IMR-90 (cell line): ENCODE measurements at regions not wholly inside any gene's neighbourhood (a gene's known extent, or its start where the extent isn't known, plus 50 kb on each side); places are given as distances from the start of the nearest gene placed in this dataset.

ENCODE experiments used
- ATAC-seq: fragments of 200-7000 bp; cut with Tn5 transposase; 2 replicates; pipeline ENCODE4 v1.9.1; 2020; ENCODE audit warnings: low read depth, mild to moderate bottlenecking, moderate library complexity
- BruUV-seq: library from RNA; stranded (reverse); fragments of 400-500 nt; replicated peaks from 2 replicates; lab custom pipeline; 2021; lab: Mats Ljungman, UMichigan
- CTCF ChIA-PET: fragments of 300-600 bp; formaldehyde crosslinking; extraction: SDS; loops from one replicate; lab custom pipeline; 2021; ENCODE audit warnings: antibody characterized with exemption; lab: Yijun Ruan, JAX
- POLR2A ChIA-PET: fragments of 300-600 bp; sonication (Branson Sonifier 250); formaldehyde crosslinking; loops from one replicate; lab custom pipeline; 2022; ENCODE audit warnings: antibody characterized with exemption; ENCODE audit not compliant: unreplicated experiment; lab: Charles Lee
- DNase-seq: peaks from one replicate; pipeline ENCODE4 v3.0.0; 2013
- H2AFZ ChIP-seq: replicated peaks from 2 replicates; pipeline ENCODE3; 2013; ENCODE audit warnings: low read length, mild to moderate bottlenecking; ENCODE audit not compliant: poor library complexity
- H2AK5ac ChIP-seq: 2 replicates; pipeline ENCODE4 v1.6.1; 2013; ENCODE audit warnings: low read depth, low read length, inconsistent platforms
- H2AK9ac ChIP-seq: replicated peaks from 2 replicates; pipeline ENCODE3; 2013; ENCODE audit warnings: mild to moderate bottlenecking, low read depth, low read length, moderate library complexity; ENCODE audit not compliant: poor library complexity
- H2BK120ac ChIP-seq: 2 replicates; pipeline ENCODE4 v1.6.1; 2013; ENCODE audit warnings: low read depth, low read length, inconsistent platforms
- H2BK15ac ChIP-seq: 3 replicates; pipeline ENCODE4 v1.6.1; 2013; ENCODE audit warnings: low read depth, low read length, inconsistent platforms
- H2BK20ac ChIP-seq: 2 replicates; pipeline ENCODE4 v1.6.1; 2013; ENCODE audit warnings: low read depth, mild to moderate bottlenecking, inconsistent platforms, low read length, moderate library complexity
- H2BK5ac ChIP-seq: 2 replicates; pipeline ENCODE4 v1.6.1; 2013; ENCODE audit warnings: mild to moderate bottlenecking, low read depth, low read length, inconsistent platforms; ENCODE audit not compliant: poor library complexity, severe bottlenecking
- H3K14ac ChIP-seq: replicated peaks from 2 replicates; pipeline ENCODE4 v1.6.1; 2013; ENCODE audit warnings: low read depth, low read length, inconsistent platforms
- H3K18ac ChIP-seq: 2 replicates; pipeline ENCODE4 v1.6.1; 2013; ENCODE audit warnings: low read depth, low read length, control low read depth
- H3K23ac ChIP-seq: 2 replicates; pipeline ENCODE4 v1.6.1; 2013; ENCODE audit warnings: low read depth, low read length, inconsistent platforms
- H3K27ac ChIP-seq: 2 replicates; pipeline ENCODE4 v1.5.1; 2013; ENCODE audit warnings: mild to moderate bottlenecking, control low read depth, low read length; ENCODE audit not compliant: insufficient read depth
- H3K27me3 ChIP-seq: 2 replicates; pipeline ENCODE4 v1.6.1; 2013; ENCODE audit warnings: low read length; ENCODE audit not compliant: control insufficient read depth, insufficient read depth
- H3K36me3 ChIP-seq: 2 replicates; pipeline ENCODE4 v1.6.1; 2013; ENCODE audit warnings: low read length, mixed read lengths; ENCODE audit not compliant: control insufficient read depth, insufficient read depth
- H3K4ac ChIP-seq: 2 replicates; pipeline ENCODE4 v1.6.1; 2013; ENCODE audit warnings: low read depth, low read length, inconsistent platforms
- H3K4me1 ChIP-seq: 2 replicates; pipeline ENCODE4 v1.6.1; 2013; ENCODE audit warnings: low read length, mixed read lengths; ENCODE audit not compliant: control insufficient read depth, insufficient read depth
- H3K4me2 ChIP-seq: 2 replicates; pipeline ENCODE4 v1.6.1; 2013; ENCODE audit warnings: low read depth, mild to moderate bottlenecking, control low read depth, low read length, moderate library complexity
- H3K4me3 ChIP-seq: 2 replicates; pipeline ENCODE4 v1.5.1; 2013; ENCODE audit warnings: low read depth, mild to moderate bottlenecking, control low read depth, low read length, moderate library complexity; ENCODE audit not compliant: insufficient read depth
- H3K56ac ChIP-seq: 2 replicates; pipeline ENCODE4 v1.6.1; 2013; ENCODE audit warnings: low read length, inconsistent platforms; ENCODE audit not compliant: insufficient read depth; ENCODE audit errors: extremely low read depth
- H3K79me1 ChIP-seq, 2 experiments: 2 replicates each; pipeline ENCODE4 v1.6.1; 2013; ENCODE audit warnings: low read length in 2 of 2, inconsistent platforms in 1 of 2, low read depth in 1 of 2
- H3K9ac ChIP-seq: 2 replicates; pipeline ENCODE4 v1.6.1; 2013; ENCODE audit warnings: low read depth, low read length, control low read depth
- H3K9me1 ChIP-seq: 2 replicates; pipeline ENCODE4 v1.6.1; 2013; ENCODE audit warnings: low read length, inconsistent platforms; ENCODE audit not compliant: insufficient read depth
- H3K9me3 ChIP-seq: 2 replicates; pipeline ENCODE4 v1.6.1; 2013; ENCODE audit warnings: low read length; ENCODE audit not compliant: control insufficient read depth, insufficient read depth
- H4K20me1 ChIP-seq: 2 replicates; pipeline ENCODE4 v1.6.1; 2013; ENCODE audit warnings: low read length, inconsistent platforms; ENCODE audit not compliant: insufficient read depth
- H4K5ac ChIP-seq: 2 replicates; pipeline ENCODE4 v1.6.1; 2013; ENCODE audit warnings: mild to moderate bottlenecking, low read depth, low read length, control low read depth
- H4K8ac ChIP-seq, 2 experiments: 2 replicates each; pipeline ENCODE4 v1.6.1; 2013; ENCODE audit warnings: low read depth in 2 of 2, low read length in 2 of 2, control low read depth in 1 of 2, inconsistent platforms in 1 of 2
- H4K91ac ChIP-seq: 2 replicates; pipeline ENCODE4 v1.6.1; 2013; ENCODE audit warnings: low read depth, low read length, inconsistent platforms; ENCODE audit not compliant: insufficient read depth
- MAZ ChIP-seq: IDR thresholded peaks from 2 replicates; pipeline ENCODE4 v1.6.1; 2012; ENCODE audit warnings: low read depth, mild to moderate bottlenecking, low read length, improper control_type of control experiment, moderate library complexity, borderline replicate concordance
- NFE2L2 ChIP-seq: fragments of 150-350 bp; IDR thresholded peaks from 2 replicates; pipeline ENCODE4 v1.6.1; 2016; ENCODE audit warnings: low read depth, mild to moderate bottlenecking, low read length
- POLR2A ChIP-seq: IDR thresholded peaks from 2 replicates; pipeline ENCODE4 v1.6.1; 2012; ENCODE audit warnings: mild to moderate bottlenecking, low read depth, low read length
- RFX5 ChIP-seq: IDR thresholded peaks from 2 replicates; pipeline ENCODE4 v1.8.0; 2012; ENCODE audit warnings: low read depth, mild to moderate bottlenecking, low read length, moderate library complexity
- WGBS, 2 experiments: methylation state at CpG; one replicate each; pipeline versions ENCODE4 v1.1.5 to v1.1.7; 2013; ENCODE audit warnings: missing lambda C conversion rate in 2 of 2; ENCODE audit not compliant: insufficient read length in 1 of 2; ENCODE audit errors: extremely low coverage in 2 of 2; 5-methylcytosine and 5-hydroxymethylcytosine counted together
- dilution Hi-C: fragments of 300-500 bp; cut with HindIII; formaldehyde crosslinking; loops from one replicate; pipeline ENCODE4 v1.14.3; 2018; ENCODE audit warnings: low sequenced_read_pairs; ENCODE audit not compliant: unreplicated experiment
- in situ Hi-C: fragments of 300-500 bp; cut with MboI; formaldehyde crosslinking; loops from 3 replicates; pipeline ENCODE4 v1.14.3; 2019; ENCODE audit warnings: low sequenced_read_pairs, inconsistent platforms, mixed read lengths
- intact Hi-C: fragments of 100-400 bp; cut with micrococcal nuclease; formaldehyde crosslinking; loops from 2 replicates; pipeline ENCODE4 v1.10.0; 2022

- ATAC-seq = no peak
- no peak overlapping the region for H2BK15ac ChIP-seq
- CTCF ChIA-PET = no interaction called here
Observed at GRCh38 chr10:90274721-90275468, 573.5 kb downstream of the KIF20B start.

More at GRCh38 chr10:90274721-90275468, 573.5 kb downstream of the KIF20B start:
- no peak overlapping the region for H4K5ac ChIP-seq
- no peak overlapping the region for H3K4ac ChIP-seq
- no peak overlapping the region for H2BK120ac ChIP-seq
- no peak overlapping the region for H3K23ac ChIP-seq
- H2AK9ac ChIP-seq = no peak overlapping the region
- H3K79me1 ChIP-seq = no peaks in the 10 kb centered on the region
- H3K9ac ChIP-seq = no peak overlapping the region
- H2AFZ ChIP-seq = no peak overlapping the region
- H3K9me1 ChIP-seq = no peaks in the 10 kb centered on the region
- H3K27me3 ChIP-seq = peaks cover 3% of the 10 kb centered on the region
- H3K36me3 ChIP-seq = no peaks in the 10 kb centered on the region
- intact Hi-C loops (loop anchor here (10.0 kb wide), 1 partner anchor 850 kb away; no protein-coding TSS in a partner anchor), in situ Hi-C loops (no loop called here), dilution Hi-C loops (no loop called here)
- no peaks in the 10 kb centered on the region for H3K4me1 ChIP-seq
- no peak overlapping the region for H3K14ac ChIP-seq
- H3K4me3 ChIP-seq = no peak overlapping the region
- no peak overlapping the region for H2BK5ac ChIP-seq
- no peak overlapping the region for H2BK20ac ChIP-seq
- TF ChIP-seq MAZ (no peak), RFX5 (no peak), POLR2A (no peak), NFE2L2 (no peak)
- POLR2A ChIA-PET = no interaction called here
- WGBS, 2 experiments = 14% methylated on average over 1 of the region's 5 CpGs; no CpG with 5 or more reads in 1 of the 2 experiments
- no peak overlapping the region for H3K18ac ChIP-seq
- H3K4me2 ChIP-seq = no peak overlapping the region
- no peak overlapping the region for H3K27ac ChIP-seq
- DNase-seq = no peak
- H4K91ac ChIP-seq = no peak overlapping the region
- H4K20me1 ChIP-seq = no peaks in the 10 kb centered on the region
- no peak overlapping the region for H2AK5ac ChIP-seq
- H3K56ac ChIP-seq = no peak overlapping the region
- no TSS peak for BruUV-seq
- no peaks in the 10 kb centered on the region for H3K9me3 ChIP-seq
- no peak overlapping the region for H4K8ac ChIP-seq
